Stimulated activated CD4-positive, alpha-beta T cell treated with anti-CD3 and anti-CD28 coated beads, Interleukin-4, amount 100 ng/mL, for 24 hours (primary cell): ENCODE measurements at regions not wholly inside any gene's neighbourhood (a gene's known extent, or its start where the extent isn't known, plus 50 kb on each side); places are given as distances from the start of the nearest gene placed in this dataset.
"Not testable (repeated sequence)": the region's sequence is repeated elsewhere in the genome, so short reads cannot be mapped to it uniquely, and the experiment has no call there.

ENCODE experiments used
- DNase-seq: peaks from one replicate; pipeline ENCODE4 v3.0.0-alpha.2; 2020

GRCh38 chr18:71031296-71032191 is 742.7 kb downstream of the SOCS6 start:
- DNase-seq, result not testable (repeated sequence)

- DNase-seq, result not testable (repeated sequence)
Observed at GRCh38 chr18:71030085-71030484, 741.2 kb downstream of the SOCS6 start.

GRCh38 chr18:71028285-71028762 is 739.5 kb downstream of the SOCS6 start:
- DNase-seq, result no peak

GRCh38 chr18:71027531-71027930 is 738.7 kb downstream of the SOCS6 start:
- no peak for DNase-seq

- DNase-seq, result no peak
Observed at GRCh38 chr18:71025505-71026225, 736.8 kb downstream of the SOCS6 start.

DNA sequence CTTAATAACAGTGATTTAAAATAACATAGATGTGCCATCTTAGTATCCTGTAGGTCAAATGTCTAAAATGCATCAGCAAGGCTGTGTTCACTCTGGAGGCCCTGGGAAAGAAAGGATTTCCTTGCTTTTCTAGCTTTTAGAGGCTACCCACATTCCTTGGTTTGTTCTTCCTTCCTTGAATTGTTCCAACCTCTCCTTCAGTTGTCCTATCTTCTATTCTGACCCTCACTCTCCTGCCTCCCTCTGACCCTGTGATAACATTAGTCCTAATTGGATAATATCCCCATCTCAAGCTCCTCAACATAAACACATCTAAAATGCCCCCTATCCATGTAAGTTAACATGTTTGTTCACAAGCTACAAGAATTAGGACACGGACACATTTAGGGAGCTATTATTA is 733.5 kb downstream of the SOCS6 start:
- no peak for DNase-seq

DNA sequence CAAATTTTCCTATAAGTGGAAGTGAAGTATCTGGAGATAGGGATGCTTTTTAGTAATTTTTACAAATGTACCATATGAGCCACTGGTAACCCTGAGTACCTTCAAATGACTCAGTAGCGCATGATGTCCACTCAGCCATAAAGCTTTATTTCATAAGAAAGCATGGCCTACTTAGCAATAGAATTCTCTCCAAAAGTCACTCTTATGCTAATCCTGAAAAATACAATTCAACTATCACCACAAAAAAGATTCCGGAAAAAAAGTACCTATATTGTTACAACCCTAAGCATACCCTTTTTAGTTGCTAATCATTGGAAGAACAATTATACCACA is 732.2 kb downstream of the SOCS6 start:
- DNase-seq, result no peak

DNA sequence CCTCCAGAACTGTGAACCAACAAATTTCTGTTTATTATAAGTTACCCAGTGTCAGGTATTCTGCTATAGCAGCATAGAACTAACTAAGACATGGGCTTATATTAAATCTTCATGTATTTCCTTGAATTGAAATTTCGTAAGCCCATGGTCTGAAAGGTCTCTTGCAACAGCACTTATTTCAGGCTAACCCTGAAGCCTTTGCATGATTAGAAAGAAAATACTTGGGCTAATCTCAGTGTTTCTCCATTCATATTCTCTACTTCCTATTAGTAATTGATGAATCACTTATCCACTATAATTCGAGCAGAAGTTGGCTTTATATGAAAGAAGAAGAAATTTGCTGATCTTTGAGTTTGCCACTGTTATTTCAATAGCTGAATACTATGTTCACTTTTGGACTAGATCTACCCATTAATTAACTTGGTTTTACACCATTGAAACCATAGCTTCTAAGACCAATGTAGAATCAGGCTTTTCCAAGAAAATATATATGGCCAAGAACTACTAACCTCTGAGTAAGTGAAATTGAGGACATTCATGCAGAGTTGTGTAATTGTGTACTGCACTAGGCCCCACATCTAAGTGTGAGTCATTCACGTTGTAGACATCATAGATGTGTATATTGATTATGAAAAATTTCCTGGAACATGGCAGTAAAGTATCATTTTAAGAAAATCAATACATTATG is 731.6 kb downstream of the SOCS6 start:
- DNase-seq, result no peak

- DNase-seq, result no peak
Observed at GRCh38 chr18:71018816-71019215, 730.0 kb downstream of the SOCS6 start.

DNA sequence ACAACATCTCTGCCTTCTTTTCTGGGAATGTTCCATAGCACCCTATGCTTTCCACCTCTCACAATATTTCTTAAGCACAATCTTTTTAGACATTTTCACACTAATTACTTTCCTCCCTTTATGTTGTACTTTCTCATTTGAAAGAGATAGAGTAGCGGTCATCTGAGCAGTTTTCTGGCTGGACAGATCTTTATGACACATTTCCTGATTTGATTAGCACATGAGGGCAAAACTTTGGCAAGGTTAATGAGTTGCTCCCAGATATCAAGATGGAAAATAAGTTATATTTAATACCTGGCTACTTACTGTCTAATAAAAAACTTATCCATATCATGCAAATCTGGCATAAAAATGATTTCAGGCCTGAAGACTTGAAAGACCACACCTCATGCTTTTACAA is 723.9 kb downstream of the SOCS6 start:
- DNase-seq, result no peak

DNA sequence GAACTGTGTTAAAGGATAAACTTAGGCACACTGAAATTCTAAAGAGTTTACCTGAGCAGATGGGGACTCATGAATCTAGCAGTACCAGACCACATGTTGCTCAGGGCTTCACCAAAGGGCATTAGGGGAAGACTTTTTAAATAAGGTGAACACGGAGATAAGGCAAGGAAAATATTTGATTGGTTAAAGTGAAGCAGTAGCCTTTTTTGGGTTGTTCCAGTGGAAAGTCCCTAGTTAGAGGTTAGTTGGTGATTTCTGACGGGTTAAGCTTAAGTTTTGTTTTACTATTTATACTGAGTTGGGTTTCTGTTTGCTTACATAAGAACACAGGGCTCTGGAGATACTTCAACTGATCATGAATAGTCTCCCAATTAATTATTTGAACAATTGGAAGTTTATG is 722.5 kb downstream of the SOCS6 start:
- DNase-seq, result no peak

- DNase-seq, result no peak
Observed at GRCh38 chr18:71008257-71008656, 719.4 kb downstream of the SOCS6 start.

- no peak for DNase-seq
Observed at GRCh38 chr18:71001597-71001996, 712.8 kb downstream of the SOCS6 start.

DNA sequence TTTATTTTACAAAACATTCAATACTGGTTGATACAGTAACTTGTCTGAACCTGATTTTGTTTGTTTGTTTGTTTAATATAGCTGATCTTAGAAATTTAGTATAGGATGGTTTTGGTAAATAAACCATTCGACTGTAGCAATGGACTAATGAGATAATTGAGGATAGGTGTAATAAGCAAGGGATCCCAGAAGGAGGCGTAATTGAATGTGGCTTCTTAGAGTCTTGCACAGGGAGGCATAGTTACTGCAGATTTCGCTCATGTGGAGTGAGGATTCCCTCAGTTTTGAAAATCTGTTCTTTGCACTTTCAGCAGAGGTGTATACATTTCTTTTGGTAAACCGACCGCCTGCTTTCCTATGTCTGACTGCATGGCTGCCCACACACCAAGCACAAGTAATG is 709.6 kb downstream of the SOCS6 start:
- DNase-seq, result no peak

DNA sequence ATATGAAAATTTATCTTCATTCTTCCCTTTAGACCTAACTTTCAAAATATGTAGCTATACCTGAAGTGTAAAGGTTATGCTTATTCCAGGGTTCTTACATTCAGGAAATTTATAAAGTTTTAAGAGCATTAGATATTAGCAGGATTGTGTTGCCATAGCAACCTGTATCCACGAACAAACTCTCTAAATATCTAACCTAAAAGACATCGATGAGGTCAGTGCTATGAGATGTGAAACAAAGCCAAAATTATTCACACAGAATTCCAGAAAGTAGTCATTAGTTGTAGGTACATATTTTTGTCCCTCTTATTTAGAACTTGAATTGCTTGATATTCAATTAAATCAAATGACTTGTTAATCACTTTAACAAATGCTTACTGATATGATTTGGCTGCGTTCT is 705.3 kb downstream of the SOCS6 start:
- no peak for DNase-seq

GRCh38 chr18:70991577-70991976 is 702.7 kb downstream of the SOCS6 start:
- DNase-seq, result no peak

DNA sequence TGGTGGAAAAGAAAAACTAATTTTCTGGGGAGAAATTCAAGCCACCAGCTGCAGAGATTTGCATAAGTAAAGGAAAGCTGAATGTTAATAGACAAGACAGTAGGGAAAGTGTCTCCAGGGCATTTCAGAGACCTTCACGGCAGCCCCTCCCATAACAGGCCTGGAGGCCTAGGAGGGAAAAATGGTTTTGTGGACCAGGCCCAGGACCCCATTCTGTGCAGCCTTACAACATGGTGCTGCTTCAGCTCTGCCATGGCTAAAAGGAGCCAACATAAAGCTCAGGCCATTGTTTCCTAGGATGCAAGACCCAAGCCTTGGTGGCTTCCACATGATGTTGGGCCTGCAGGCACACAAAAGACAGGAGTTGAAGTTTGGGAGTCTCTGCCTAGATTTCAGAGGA is 697.1 kb downstream of the SOCS6 start:
- DNase-seq, result no peak

- DNase-seq, result no peak
Observed at GRCh38 chr18:70982292-70982691, 693.4 kb downstream of the SOCS6 start.

DNA sequence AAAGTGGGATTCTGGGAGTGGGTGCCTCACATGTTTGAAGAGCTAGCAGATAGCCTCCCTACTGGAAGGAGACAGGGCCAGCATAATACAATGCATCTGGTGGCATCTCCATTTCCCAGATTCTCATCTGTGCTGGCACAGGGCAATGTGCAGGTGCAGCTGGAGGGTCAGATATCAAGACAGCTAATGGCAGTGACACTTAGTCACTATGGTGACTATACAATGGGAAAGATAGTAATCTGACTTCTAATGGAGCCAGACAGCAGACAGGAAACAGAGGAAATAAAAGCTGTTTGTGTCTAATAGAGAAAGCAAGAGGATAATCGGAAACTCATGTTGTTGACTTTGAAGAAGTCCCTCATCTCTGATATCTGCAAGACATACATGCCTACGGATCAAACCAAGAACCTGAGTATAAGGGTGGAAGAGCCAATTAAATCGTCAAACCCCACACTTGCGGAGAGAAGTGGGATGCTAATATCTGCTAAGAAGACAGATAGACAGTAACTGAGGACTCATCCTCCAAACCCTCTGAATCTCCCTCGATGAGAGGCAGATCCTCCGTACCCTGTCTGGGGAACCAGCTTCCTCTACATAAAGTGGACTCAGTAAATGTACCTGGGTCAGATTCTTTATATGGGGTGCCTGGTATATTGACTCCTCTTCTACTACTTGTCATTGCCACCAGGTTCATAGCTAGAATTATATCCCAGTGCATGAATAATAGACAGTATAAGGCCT is 692.7 kb downstream of the SOCS6 start:
- no peak for DNase-seq

DNA sequence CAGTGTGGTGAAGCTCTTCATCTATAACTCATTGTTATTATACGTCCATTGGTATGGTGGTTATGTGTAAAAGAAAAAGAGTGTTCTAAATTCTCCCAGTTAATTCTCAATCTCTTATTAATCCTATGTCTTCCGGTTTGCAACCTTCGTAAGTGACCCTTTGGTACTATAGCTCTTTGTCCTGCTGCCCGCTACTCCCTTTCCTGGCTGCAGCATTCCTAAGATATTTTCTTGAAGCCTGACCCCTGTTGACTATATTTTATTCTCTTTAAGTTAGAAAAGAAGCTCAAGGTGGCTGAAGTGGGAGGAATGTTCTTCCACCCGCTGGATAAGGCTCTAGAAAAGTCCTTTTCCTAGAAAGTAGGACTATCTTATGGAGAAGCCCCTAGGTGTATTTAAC is 684.8 kb downstream of the SOCS6 start:
- no peak for DNase-seq

GRCh38 chr18:70966419-70966818 is 677.6 kb downstream of the SOCS6 start:
- DNase-seq, result no peak

GRCh38 chr18:70961939-70962338 is 673.1 kb downstream of the SOCS6 start:
- DNase-seq, result no peak

DNA sequence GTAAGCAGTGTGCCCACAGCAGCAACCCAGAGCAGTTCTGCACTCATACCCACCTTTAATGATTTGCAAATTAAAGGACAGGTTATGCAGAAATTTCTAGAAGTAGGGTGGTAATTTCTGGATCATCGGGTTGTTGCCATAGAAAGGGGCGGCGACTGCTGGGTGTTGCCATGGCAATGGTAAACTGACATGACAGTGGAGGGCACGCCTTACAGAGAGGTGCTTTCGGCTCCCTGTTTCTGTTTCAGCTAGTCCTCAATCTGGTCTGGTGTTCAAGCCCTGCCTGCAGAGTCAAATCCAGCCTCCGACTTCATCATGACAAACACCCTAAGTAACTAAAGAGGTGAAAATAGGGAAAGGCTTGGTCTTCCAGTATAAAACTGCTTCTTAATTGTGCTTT is 667.7 kb downstream of the SOCS6 start:
- no peak for DNase-seq
